Activated T-cell treated with anti-CD3 and anti-CD28 coated beads, Interleukin-2, amount 50 U/mL, for 4 hours (primary cell): ENCODE measurements at regions not wholly inside any gene's neighbourhood (a gene's known extent, or its start where the extent isn't known, plus 50 kb on each side); places are given as distances from the start of the nearest gene placed in this dataset.
A peak's percentile ranks its signal among the peaks of the same experiment; 100 is the strongest.

Source experiments
- ATAC-seq, 2 donors: fragments of 200-7000 bp; cut with Tn5 transposase; one replicate each; pipeline ENCODE4 v1.10.0; 2021
- DNase-seq: peaks from one replicate; pipeline ENCODE4 v3.0.0-alpha.2; 2020
- H3K27me3 Mint-ChIP-seq: one replicate; pipeline ENCODE4 v1.8.0; 2021; ENCODE audit warnings: low read depth, mixed read lengths
- H3K36me3 Mint-ChIP-seq: one replicate; pipeline ENCODE4 v1.8.0; 2022; ENCODE audit warnings: mixed read lengths; ENCODE audit not compliant: insufficient read depth
- H3K4me1 Mint-ChIP-seq: one replicate; pipeline ENCODE4 v1.8.0; 2021; ENCODE audit warnings: low read depth, mixed read lengths
- H3K4me3 Mint-ChIP-seq: one replicate; pipeline ENCODE4 v1.8.0; 2021; ENCODE audit warnings: mild to moderate bottlenecking, moderate library complexity, mixed read lengths
- H3K9me3 Mint-ChIP-seq: one replicate; pipeline ENCODE4 v1.8.0; 2021; ENCODE audit warnings: mixed read lengths

- ATAC-seq, result no peak
- peaks cover 2% of the 10 kb centered on the region for H3K36me3 Mint-ChIP-seq
- H3K4me3 Mint-ChIP-seq, result no peak overlapping the region
- peaks cover 12% of the 10 kb centered on the region for H3K4me1 Mint-ChIP-seq
- DNase-seq, result no peak
- no peaks in the 10 kb centered on the region for H3K27me3 Mint-ChIP-seq
- H3K9me3 Mint-ChIP-seq, result no peaks in the 10 kb centered on the region
Measured at GRCh38 chr9:130755377-130756007, 61.9 kb downstream of the EXOSC2 start.

- Mint-ChIP-seq H3K4me3 (no peak overlapping the region), H3K9me3 (no peaks in the 10 kb centered on the region), H3K4me1 (peaks cover 12% of the 10 kb centered on the region), H3K27me3 (no peaks in the 10 kb centered on the region), H3K36me3 (peaks cover 2% of the 10 kb centered on the region)
- no peak for ATAC-seq
- no peak for DNase-seq
Measured at GRCh38 chr9:130756037-130756436, 62.5 kb downstream of the EXOSC2 start.

DNA sequence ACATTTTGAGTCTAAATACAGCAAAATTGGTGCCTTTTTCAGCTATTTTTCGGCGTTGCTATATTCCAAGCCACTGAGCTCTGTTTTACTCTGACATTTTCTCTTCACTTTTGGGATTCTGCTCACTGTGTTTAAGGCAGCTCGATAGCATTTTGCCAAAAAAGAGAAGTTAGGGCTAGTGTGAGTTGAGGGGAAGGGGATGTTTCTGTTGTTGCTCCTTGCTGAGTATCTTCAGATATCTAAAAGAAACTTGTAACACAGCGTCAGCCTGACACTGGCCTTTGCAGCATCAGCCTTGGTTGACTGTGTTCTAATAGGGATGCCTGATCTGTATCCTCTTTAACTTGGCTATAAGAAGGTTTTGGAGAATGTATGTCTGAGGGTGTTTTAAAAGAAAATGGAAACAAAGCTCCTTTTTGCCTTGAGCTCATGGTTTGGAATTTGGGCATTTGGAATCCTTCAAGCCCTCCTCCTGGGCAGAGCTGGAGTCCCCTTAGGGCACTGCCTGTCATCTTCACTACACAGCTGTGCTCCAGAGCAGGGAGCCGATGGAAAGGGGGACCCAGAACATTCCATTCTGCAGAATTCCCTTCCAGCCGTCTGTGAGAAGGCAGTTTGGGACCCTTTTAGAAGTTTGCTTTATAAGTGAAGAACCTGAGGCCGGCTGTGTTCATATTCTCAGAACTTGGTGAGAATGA, 63.0 kb downstream of the EXOSC2 start:
- ATAC-seq, result no peak
- no peaks in the 10 kb centered on the region for H3K27me3 Mint-ChIP-seq
- no peak for DNase-seq
- H3K9me3 Mint-ChIP-seq, result no peaks in the 10 kb centered on the region
- H3K4me3 Mint-ChIP-seq, result no peak overlapping the region
- H3K36me3 Mint-ChIP-seq, result peaks cover 2% of the 10 kb centered on the region
- H3K4me1 Mint-ChIP-seq, result peaks cover 16% of the 10 kb centered on the region

- Mint-ChIP-seq H3K4me3 (no peak overlapping the region), H3K27me3 (no peaks in the 10 kb centered on the region), H3K36me3 (peaks cover 2% of the 10 kb centered on the region), H3K4me1 (peaks cover 25% of the 10 kb centered on the region), H3K9me3 (no peaks in the 10 kb centered on the region)
- ATAC-seq, result no peak
- DNase-seq, result no peak
Measured at GRCh38 chr9:130759738-130760137, 66.2 kb downstream of the EXOSC2 start.

- ATAC-seq, result no peak
- H3K27me3 Mint-ChIP-seq, result no peaks in the 10 kb centered on the region
Measured at GRCh38 chr9:130763331-130764171, 70.0 kb downstream of the EXOSC2 start.

DNA sequence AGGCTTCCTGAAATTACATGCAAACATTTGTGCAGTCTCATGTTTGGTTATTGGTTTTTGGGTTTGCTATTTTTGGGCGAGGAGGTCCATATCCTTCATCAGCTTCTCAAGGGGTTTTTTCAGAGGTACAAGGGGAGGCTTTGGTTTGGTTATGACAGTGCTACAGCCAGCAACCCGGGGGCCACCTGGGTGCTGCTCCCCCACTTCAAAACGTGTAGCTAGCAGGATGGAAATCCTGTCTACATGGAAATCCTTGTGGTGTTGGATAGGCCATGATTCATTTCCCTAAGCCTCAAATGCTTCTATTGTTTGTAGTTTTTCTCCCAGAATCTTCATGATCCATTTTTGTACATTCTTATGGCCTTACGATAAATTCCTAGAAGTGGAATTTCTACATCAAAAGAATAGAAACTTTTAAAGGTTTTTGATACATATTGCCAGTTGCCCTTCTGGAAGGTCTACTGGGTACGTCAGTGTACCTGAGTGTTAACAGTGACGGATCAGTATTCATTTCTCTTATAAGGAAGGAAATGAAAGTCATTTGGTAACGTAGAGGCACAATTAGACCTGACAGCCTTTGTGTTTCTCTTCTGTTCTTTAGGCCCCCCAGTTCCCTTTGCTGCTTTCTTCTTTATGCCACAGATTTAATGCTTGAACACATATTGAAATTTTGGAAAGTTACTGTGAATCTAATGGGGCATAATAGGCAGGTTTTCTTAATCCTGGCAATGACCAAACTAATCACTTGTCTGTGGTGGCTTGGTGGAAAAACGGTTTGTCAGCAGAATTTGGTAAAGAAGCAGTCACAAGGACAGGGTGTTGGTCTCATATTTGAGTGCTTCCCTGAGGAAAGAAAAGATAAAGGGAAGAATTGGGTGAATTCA, 69.7 kb upstream of the ABL1 start:
- H3K9me3 Mint-ChIP-seq, result no peaks in the 10 kb centered on the region
- no peak for DNase-seq

More at GRCh38 chr9:130763331-130764171, 70.0 kb downstream of the EXOSC2 start:
- no peaks in the 10 kb centered on the region for H3K9me3 Mint-ChIP-seq
- peaks cover 45% of the 10 kb centered on the region for H3K4me1 Mint-ChIP-seq
- no peak overlapping the region for H3K4me3 Mint-ChIP-seq
- H3K36me3 Mint-ChIP-seq, result peaks cover 2% of the 10 kb centered on the region
- no peak for DNase-seq

DNA sequence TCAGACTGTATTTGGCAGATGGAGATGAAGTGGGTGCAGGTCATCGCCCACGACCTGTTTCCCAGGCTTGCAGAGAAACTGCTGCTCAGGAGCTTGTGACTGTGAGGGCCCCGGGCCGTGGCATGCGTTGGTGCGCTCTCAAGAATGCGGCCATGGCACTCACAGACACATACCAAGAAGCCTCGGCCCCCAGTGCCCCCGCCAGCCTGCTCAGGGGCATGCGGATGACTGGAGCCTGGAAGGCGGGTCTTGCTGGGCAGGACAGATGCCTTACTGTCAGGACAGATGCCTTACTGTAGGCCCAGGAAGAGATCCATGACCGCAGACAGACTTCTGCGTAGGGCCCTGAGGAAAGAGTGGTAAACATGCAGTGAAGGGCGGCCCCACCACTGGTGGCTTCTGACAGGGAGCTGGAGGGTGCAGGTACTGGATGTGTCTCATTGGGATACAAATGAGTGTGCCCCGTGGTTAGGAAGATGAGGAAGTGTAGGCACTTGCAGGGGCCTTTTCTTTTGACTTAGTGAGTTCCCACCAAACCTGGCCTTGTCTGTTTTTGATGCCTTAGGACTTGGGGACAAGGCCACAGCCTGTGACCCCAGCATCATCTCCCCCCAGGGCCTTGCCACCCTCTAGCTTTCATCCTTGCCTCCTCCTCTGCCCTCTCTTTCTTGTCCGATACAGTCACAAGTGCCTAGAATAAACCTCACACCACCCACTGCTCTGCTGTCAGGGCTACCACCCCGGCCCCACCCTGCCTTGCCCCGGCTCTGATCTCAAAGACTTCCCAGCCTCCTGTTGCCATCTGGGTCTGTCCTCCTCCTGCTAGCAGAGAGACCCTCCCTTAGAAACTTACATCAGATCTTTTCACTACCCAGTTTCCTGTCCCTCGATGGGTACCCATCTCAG, 68.8 kb upstream of the ABL1 start:
- no peaks in the 10 kb centered on the region for H3K36me3 Mint-ChIP-seq
- peaks cover 42% of the 10 kb centered on the region for H3K4me1 Mint-ChIP-seq
- no peak overlapping the region for H3K4me3 Mint-ChIP-seq
- no peaks in the 10 kb centered on the region for H3K9me3 Mint-ChIP-seq
- H3K27me3 Mint-ChIP-seq, result no peaks in the 10 kb centered on the region
- ATAC-seq (no peak), DNase-seq (no peak)

More for the DNA sequence above, 69.7 kb upstream of the ABL1 start:
- peak; percentile 37 to 48 for ATAC-seq
- H3K4me3 Mint-ChIP-seq, result no peak overlapping the region
- no peaks in the 10 kb centered on the region for H3K27me3 Mint-ChIP-seq
- H3K4me1 Mint-ChIP-seq, result peaks cover 42% of the 10 kb centered on the region
- no peaks in the 10 kb centered on the region for H3K36me3 Mint-ChIP-seq

- no peaks in the 10 kb centered on the region for H3K27me3 Mint-ChIP-seq
- no peak overlapping the region for H3K4me3 Mint-ChIP-seq
- DNase-seq (no peak), ATAC-seq (no peak)
- H3K9me3 Mint-ChIP-seq, result no peaks in the 10 kb centered on the region
- peaks cover 40% of the 10 kb centered on the region for H3K4me1 Mint-ChIP-seq
- no peaks in the 10 kb centered on the region for H3K36me3 Mint-ChIP-seq
Measured at GRCh38 chr9:130766927-130767307, 68.1 kb upstream of the ABL1 start.

DNA sequence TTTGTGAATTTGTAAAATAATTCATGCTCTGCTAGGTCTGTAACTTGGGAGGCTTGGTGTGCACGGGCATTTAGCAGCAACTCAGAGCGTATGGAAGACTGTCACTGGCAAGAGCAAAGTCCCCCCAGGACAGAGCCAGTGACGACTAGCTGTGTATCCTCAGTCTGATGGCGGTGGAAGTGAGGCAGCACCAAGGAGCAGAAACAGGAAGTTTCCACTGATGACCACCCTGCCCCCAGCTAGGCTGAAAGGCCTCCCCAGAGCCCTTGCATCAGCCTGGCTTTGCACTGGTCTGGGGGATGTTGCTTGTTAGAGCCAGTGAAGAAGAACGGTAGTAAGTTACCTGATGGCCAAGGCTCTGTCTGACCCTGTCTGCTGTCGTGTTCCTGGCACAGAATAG, 66.8 kb upstream of the ABL1 start:
- Mint-ChIP-seq H3K27me3 (no peaks in the 10 kb centered on the region), H3K36me3 (peaks cover 2% of the 10 kb centered on the region), H3K4me1 (peaks cover 40% of the 10 kb centered on the region), H3K4me3 (no peak overlapping the region), H3K9me3 (no peaks in the 10 kb centered on the region)
- DNase-seq (no peak), ATAC-seq (no peak)

DNA sequence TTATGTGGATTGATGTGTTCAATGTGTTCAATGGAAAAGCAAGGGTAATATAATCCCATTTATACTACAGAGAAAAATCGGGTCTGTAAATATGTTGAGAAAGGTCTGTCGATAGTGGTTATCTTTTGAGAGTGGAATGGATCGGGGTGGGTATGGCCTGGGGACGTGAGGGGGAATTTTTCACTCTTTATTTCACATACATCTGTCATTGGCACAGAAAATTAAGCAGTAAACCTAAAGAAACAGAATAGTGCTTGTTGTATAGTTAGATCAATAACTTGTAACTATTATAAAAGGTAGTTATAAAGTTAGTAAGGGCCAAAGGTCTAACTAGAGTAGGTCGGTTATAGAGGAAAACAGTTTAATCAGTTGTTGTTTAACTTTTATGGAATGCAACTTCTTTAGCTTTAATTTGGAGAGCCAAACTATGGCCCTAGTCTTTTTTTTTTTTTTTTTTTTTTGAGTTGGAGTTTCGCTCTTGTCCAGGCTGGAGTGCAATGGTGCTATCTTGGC, 66.1 kb upstream of the ABL1 start:
- no peak overlapping the region for H3K4me3 Mint-ChIP-seq
- ATAC-seq (no peak), DNase-seq (no peak)
- H3K4me1 Mint-ChIP-seq, result peaks cover 33% of the 10 kb centered on the region
- H3K36me3 Mint-ChIP-seq, result peaks cover 2% of the 10 kb centered on the region
- no peaks in the 10 kb centered on the region for H3K27me3 Mint-ChIP-seq
- no peaks in the 10 kb centered on the region for H3K9me3 Mint-ChIP-seq

GRCh38 chr9:130770093-130770492, 65.0 kb upstream of the ABL1 start:
- no peak for ATAC-seq
- peaks cover 2% of the 10 kb centered on the region for H3K36me3 Mint-ChIP-seq
- H3K4me1 Mint-ChIP-seq, result peaks cover 34% of the 10 kb centered on the region
- DNase-seq, result no peak
- H3K9me3 Mint-ChIP-seq, result no peaks in the 10 kb centered on the region
- H3K27me3 Mint-ChIP-seq, result no peaks in the 10 kb centered on the region
- no peak overlapping the region for H3K4me3 Mint-ChIP-seq

GRCh38 chr9:130770679-130771442, 64.2 kb upstream of the ABL1 start:
- H3K4me1 Mint-ChIP-seq, result peaks cover 27% of the 10 kb centered on the region
- peaks cover 3% of the 10 kb centered on the region for H3K9me3 Mint-ChIP-seq
- ATAC-seq (peak; percentile 48 to 70), DNase-seq (no peak)
- H3K36me3 Mint-ChIP-seq, result peaks cover 4% of the 10 kb centered on the region
- no peaks in the 10 kb centered on the region for H3K27me3 Mint-ChIP-seq
- H3K4me3 Mint-ChIP-seq, result no peak overlapping the region
